ENCODE measurements at regions not wholly inside any gene's neighbourhood (a gene's known extent, or its start where the extent isn't known, plus 50 kb on each side); places are given as distances from the start of the nearest gene placed in this dataset.

DNA sequence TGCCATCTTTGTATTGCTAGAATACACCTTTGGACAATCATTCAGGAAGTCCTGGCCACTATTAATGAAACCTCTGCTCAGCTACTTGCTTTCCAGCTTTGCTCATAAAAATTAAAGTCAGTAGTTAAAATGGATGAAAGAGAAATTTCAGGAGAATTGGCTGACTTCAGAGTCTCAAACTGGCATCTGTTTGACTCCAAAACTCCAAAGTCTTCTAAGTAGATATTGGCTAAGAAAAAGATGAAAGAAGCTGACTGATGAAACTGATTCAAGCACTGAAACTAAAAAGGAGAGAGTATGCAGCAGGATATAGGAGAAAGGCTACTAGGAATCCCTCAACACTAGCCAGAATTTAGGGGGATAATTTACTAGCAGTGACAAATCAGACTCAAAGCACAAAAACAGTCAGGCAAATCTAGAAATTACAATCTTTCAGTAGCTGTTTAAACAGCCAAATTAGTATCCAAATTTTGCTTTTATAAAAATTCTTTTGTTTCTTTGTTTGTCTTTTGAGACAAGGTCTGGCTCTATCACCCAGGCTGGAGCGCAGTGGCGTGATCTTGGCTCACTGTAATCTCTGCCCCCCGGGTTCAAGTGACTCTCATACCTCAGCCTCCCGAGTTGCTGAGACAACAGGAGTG, 52.1 kb upstream of the DTNA start:
- H3K9me3 ChIP-seq (replicated peaks; ENCODE audit: control insufficient read depth, insufficient read depth, low read length): no peaks in the 10 kb centered on the region
- intact Hi-C loops (cut with micrococcal nuclease) (no loop called here), dilution Hi-C loops (cut with MboI; ENCODE audit: extremely low pct_ligation_motif_present, low sequenced_read_pairs) (no loop called here)
- no peak overlapping the region for H2AFZ ChIP-seq (ENCODE audit: low read depth, low read length)
- H3K27me3 ChIP-seq (ENCODE audit: control insufficient read depth in 2 of 2, insufficient read depth in 2 of 2, low read length in 2 of 2): no peaks in the 10 kb centered on the region
- TF ChIP-seq POLR2A (IDR thresholded peaks at IDR 0.05; ENCODE audit: low read depth, low read length) (no peak), JUN (IDR thresholded peaks at IDR 0.05; ENCODE audit: borderline replicate concordance, insufficient read depth, insufficient read length, low read depth) (no peak), POLR2AphosphoS5 (IDR thresholded peaks at IDR 0.05; ENCODE audit: insufficient read depth, low read depth, low read length) (no peak), FOS (IDR thresholded peaks at IDR 0.05; ENCODE audit: borderline replicate concordance, insufficient read depth, low read length) (no peak)
- TF ChIP-seq, protein P1, sequence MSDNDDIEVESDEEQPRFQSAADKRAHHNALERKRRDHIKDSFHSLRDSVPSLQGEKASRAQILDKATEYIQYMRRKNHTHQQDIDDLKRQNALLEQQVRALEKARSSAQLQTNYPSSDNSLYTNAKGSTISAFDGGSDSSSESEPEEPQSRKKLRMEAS (IDR thresholded peaks at IDR 0.05; ENCODE audit: insufficient read depth, insufficient read length): no peak
- no peak overlapping the region for H3K9ac ChIP-seq (replicated peaks; ENCODE audit: extremely low read depth, insufficient read depth, low read length)
- H3K79me2 ChIP-seq (ENCODE audit: control insufficient read depth, insufficient read depth, low read length): no peaks in the 10 kb centered on the region
- POLR2A ChIA-PET: interaction anchor here (1.2 kb wide), 1 partner anchor 26 kb away, joined by 3 read pairs; no protein-coding TSS in a partner anchor
- CTCF ChIA-PET: interaction anchor here (1.1 to 8.5 kb wide), 2 partner anchors 36 to 128 kb away, joined by 3 to 314 read pairs; no protein-coding TSS in a partner anchor
- no peak for FAIRE-seq
- no peak overlapping the region for H3K4me3 ChIP-seq (replicated peaks in 1 of 3; ENCODE audit: insufficient read depth in 1 of 3, low read depth in 1 of 3, low read length in 3 of 3)
- no peaks in the 10 kb centered on the region for H3K9me1 ChIP-seq (replicated peaks; ENCODE audit: control insufficient read depth, extremely low read depth, insufficient read depth, low read length)
- H3K36me3 ChIP-seq (ENCODE audit: control insufficient read depth in 2 of 2, extremely low read depth in 1 of 2, insufficient read depth in 2 of 2, low read length in 2 of 2): no peaks in the 10 kb centered on the region
- H4K20me1 ChIP-seq (replicated peaks; ENCODE audit: control insufficient read depth, extremely low read depth, insufficient read depth, low read length): no peaks in the 10 kb centered on the region
- H3K4me1 ChIP-seq (ENCODE audit: control insufficient read depth, extremely low read depth, insufficient read depth, low read length): peaks cover 21% of the 10 kb centered on the region
- BruUV-seq (replicated peaks): no TSS peak
- no peak overlapping the region for H3K4me2 ChIP-seq (ENCODE audit: insufficient read depth, low read length)
- no peak overlapping the region for H3K27ac ChIP-seq (ENCODE audit: insufficient read depth, low read depth, low read length)
- no peak for DNase-seq (ENCODE audit: low read depth, low spot score)

Measured in endothelial cell of umbilical vein (primary cell).